GM06990 (cell line): ENCODE measurements at regions not wholly inside any gene's neighbourhood (a gene's known extent, or its start where the extent isn't known, plus 50 kb on each side); places are given as distances from the start of the nearest gene placed in this dataset.

ENCODE experiments used
- DNase-seq: peaks from one replicate; pipeline ENCODE4 v3.0.0-alpha.2; 2011; ENCODE audit not compliant: insufficient read length; ENCODE audit errors: extremely low read depth
- H3K27me3 ChIP-seq: replicated peaks from 2 replicates; pipeline ENCODE4 v1.6.0; 2011; ENCODE audit warnings: low read length; ENCODE audit not compliant: control insufficient read depth, insufficient read depth
- H3K36me3 ChIP-seq: 2 replicates; pipeline ENCODE4 v1.5.1; 2011; ENCODE audit warnings: low read length; ENCODE audit not compliant: control insufficient read depth, insufficient read depth
- H3K4me3 ChIP-seq: replicated peaks from 2 replicates; pipeline ENCODE4 v1.5.1; 2011; ENCODE audit warnings: low read depth, mild to moderate bottlenecking, control low read depth, low read length
- TF ChIP-seq, protein P1 (sequence below): IDR thresholded peaks from 2 replicates; pipeline ENCODE4 v1.5.1; 2011; ENCODE audit warnings: low read length, control low read depth, mild to moderate bottlenecking, inconsistent platforms; ENCODE audit not compliant: insufficient read depth, poor library complexity, severe bottlenecking

DNA sequence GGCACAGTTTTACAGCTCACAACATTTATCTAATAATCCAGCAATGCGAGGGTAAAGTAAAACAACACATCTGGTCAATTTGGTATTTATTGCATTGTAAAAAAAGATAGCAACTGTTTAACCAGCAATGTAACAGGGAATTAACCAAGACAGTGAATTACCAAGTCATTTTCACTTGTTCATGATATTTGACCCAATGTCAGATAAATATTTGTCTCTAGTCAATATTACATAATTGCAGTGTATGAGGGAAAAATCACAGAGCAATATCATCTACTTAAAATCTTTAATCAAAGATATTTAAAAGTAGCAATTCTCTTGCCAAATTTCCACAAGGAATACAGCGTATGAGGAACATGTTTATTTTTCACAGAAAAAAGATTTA lies 1265.1 kb upstream of the CHAC2 start:
- TF ChIP-seq, protein P1, sequence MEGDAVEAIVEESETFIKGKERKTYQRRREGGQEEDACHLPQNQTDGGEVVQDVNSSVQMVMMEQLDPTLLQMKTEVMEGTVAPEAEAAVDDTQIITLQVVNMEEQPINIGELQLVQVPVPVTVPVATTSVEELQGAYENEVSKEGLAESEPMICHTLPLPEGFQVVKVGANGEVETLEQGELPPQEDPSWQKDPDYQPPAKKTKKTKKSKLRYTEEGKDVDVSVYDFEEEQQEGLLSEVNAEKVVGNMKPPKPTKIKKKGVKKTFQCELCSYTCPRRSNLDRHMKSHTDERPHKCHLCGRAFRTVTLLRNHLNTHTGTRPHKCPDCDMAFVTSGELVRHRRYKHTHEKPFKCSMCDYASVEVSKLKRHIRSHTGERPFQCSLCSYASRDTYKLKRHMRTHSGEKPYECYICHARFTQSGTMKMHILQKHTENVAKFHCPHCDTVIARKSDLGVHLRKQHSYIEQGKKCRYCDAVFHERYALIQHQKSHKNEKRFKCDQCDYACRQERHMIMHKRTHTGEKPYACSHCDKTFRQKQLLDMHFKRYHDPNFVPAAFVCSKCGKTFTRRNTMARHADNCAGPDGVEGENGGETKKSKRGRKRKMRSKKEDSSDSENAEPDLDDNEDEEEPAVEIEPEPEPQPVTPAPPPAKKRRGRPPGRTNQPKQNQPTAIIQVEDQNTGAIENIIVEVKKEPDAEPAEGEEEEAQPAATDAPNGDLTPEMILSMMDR = no peak
- Histone ChIP-seq H3K27me3 (no peaks in the 10 kb centered on the region), H3K36me3 (no peaks in the 10 kb centered on the region), H3K4me3 (no peak overlapping the region)
- DNase-seq = no peak

DNA sequence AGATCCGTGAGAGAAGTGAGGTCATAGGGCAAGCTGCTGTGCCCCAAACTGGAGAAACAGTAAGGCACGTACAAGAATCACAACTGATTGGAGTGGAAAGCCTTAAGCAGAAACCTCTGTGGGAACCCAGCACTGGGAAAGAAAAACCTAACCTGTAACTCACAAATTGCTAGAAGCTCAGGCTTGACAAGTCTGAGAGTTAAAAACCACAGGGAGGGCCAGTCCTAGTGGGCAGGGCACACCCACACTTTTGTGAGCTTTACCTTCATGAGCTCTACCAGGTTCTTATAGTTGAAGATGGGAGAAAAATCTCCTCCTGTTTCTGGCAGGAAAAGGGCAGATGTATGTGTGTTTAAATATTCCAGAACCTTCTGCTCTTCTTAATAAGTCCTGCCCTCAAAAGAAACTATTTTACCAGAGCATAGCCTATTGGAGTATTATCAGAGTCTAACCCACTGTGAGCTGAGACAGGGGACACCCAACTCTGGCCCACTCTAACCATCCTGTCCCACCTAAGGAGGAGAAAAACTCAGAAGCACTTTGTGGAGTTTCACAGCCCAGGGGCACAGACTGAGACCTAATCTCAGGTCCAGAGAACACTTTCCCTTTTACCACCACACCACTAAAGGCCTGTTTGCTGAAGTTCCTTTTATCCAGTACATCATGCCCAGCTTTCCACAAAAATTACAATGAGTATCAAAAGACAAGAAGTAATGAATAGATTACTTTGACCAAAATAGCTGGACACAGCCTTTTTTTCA lies 1265.7 kb upstream of the CHAC2 start:
- Histone ChIP-seq H3K4me3 (no peak overlapping the region), H3K27me3 (no peaks in the 10 kb centered on the region), H3K36me3 (no peaks in the 10 kb centered on the region)
- TF ChIP-seq, protein P1 = no peak
- no peak for DNase-seq

DNA sequence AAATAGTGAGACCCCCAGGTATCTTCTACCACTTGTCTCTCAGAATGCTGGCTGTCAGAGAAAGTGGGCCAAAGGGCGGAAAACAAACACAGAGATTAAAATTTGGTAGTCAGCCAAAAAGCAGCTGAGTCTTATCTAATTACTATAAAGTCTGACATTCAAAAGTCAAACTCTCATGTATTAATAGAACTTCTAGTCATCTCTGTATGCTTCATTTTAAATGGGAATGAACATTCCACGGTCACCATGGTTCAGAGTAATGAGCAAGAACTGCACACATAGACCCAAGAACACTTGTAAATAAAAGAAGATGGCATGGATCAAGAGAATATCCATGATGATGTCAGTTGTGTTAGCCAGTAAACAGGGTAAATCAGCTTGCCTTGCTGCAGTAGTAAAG lies 1267.0 kb upstream of the CHAC2 start:
- TF ChIP-seq, protein P1 = no peak
- H3K27me3 ChIP-seq = no peaks in the 10 kb centered on the region

DNA sequence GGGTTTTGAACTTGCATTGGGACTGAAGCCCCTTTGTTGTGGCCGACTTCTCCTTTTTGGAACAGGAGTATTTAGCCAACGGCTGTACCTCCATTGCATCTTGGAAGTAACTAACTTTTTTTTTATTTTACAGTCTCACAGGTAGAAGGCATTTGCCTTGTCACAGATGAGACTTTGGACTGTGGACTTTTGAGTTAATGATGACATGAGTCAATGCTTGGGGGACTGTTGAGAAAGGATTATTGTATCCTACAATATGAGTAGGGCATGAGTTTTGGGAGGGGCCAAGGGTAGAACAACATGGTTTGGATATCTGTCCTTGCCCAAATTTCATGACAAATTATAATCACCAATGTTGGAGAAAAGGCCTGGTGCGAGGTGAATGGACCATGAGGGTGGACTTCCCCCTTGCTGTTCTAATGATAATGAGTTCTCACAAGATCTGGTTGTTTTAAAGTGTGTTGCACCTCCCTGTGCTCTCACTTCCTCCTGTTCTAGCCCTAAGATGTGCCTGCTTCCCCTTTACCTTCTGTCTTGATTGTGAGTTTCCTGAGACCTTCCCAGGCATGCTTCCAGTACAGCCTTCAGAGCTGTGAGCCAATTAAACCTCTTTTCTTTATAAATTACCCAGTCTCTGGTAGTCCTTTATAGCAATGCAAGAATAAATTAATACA lies 1269.4 kb upstream of the CHAC2 start:
- no peak overlapping the region for H3K4me3 ChIP-seq
- TF ChIP-seq, protein P1 = no peak
- H3K27me3 ChIP-seq = no peaks in the 10 kb centered on the region
- H3K36me3 ChIP-seq = no peaks in the 10 kb centered on the region
- DNase-seq = no peak

More for the DNA sequence above, 1267.0 kb upstream of the CHAC2 start:
- H3K4me3 ChIP-seq = no peak overlapping the region
- no peak for DNase-seq
- H3K36me3 ChIP-seq = no peaks in the 10 kb centered on the region

DNA sequence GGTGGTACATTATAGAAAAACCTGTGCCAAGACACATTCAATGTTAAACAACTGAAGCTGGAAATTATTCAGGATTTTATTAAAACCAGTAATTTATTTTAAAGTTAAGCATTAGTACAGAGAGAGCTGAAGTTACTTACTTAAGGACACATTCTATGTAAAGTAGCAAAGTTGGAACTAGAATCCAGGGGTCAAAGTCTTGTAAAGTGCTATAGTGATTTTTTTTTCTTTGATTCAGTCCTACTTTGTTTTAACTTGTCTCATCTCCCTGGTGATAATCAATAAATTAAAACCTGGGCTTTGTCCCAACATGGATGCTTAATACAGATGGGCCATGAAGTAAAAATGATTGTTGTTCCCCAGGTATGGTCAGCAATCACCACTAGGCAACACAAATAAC lies 1271.8 kb upstream of the CHAC2 start:
- Histone ChIP-seq H3K36me3 (no peaks in the 10 kb centered on the region), H3K4me3 (no peak overlapping the region), H3K27me3 (no peaks in the 10 kb centered on the region)
- no peak for DNase-seq
- TF ChIP-seq, protein P1 = no peak
